B cell (primary cell): ENCODE measurements at regions not wholly inside any gene's neighbourhood (a gene's known extent, or its start where the extent isn't known, plus 50 kb on each side); places are given as distances from the start of the nearest gene placed in this dataset.

Source experiments
- ATAC-seq: fragments of 200-7000 bp; cut with Tn5 transposase; one replicate; pipeline ENCODE4 v1.10.0; 2021; ENCODE audit warnings: low read depth, mild to moderate bottlenecking, moderate number of reproducible peaks, moderate library complexity
- CTCF ChIA-PET: fragments of 350-600 bp; sonication (Branson Sonifier 250); formaldehyde crosslinking; loops from one replicate; lab custom pipeline; 2021; ENCODE audit warnings: antibody characterized with exemption, inconsistent platforms; lab: Charles Lee
- POLR2A ChIA-PET: fragments of 350-600 bp; sonication (Branson Sonifier 250); formaldehyde crosslinking; loops from one replicate; lab custom pipeline; 2021; ENCODE audit warnings: antibody characterized with exemption; lab: Charles Lee
- DNase-seq: peaks from one replicate; pipeline ENCODE4 v3.0.0; 2013
- H2AFZ ChIP-seq: 2 replicates; pipeline ENCODE4 v1.6.1; 2012; ENCODE audit warnings: mild to moderate bottlenecking, low read depth, low read length; ENCODE audit not compliant: insufficient read depth, poor library complexity, severe bottlenecking
- H3K27ac ChIP-seq, 2 donors: 1 replicate in 1 of 2; 2 replicates in 1 of 2; pipeline ENCODE4 v1.5.1; 2012 to 2013; ENCODE audit warnings: low read length in 2 of 2, mild to moderate bottlenecking in 2 of 2, moderate library complexity in 1 of 2
- H3K27me3 ChIP-seq, 4 experiments: fragments of 200-600 bp in 1 of 4; sonication (generic) in 1 of 4; replicated peaks in 1 of 4; 1 replicate in 2 of 4; 2 replicates in 2 of 4; pipeline versions ENCODE4 v1.6.1 to v1.7.0; 2013 to 2016; ENCODE audit warnings: low read length in 3 of 4, mild to moderate bottlenecking in 2 of 4, mixed read lengths in 1 of 4, moderate library complexity in 1 of 4; ENCODE audit not compliant: insufficient read depth in 4 of 4, control insufficient read depth in 3 of 4; ENCODE audit errors: control extremely low read depth in 1 of 4
- H3K36me3 ChIP-seq, 2 experiments: replicated peaks in 1 of 2; 1 replicate in 1 of 2; 2 replicates in 1 of 2; pipeline versions ENCODE4 v1.6.1 to v1.7.1; 2013; ENCODE audit warnings: low read length in 1 of 2; ENCODE audit not compliant: insufficient read depth in 2 of 2, control insufficient read depth in 1 of 2; ENCODE audit errors: control extremely low read depth in 1 of 2, extremely low read depth in 1 of 2
- H3K4me1 ChIP-seq, 2 donors: fragments of 200-600 bp in 1 of 2; sonication (generic) in 1 of 2; 1 replicate in 1 of 2; 2 replicates in 1 of 2; pipeline versions ENCODE4 v1.5.1 to v1.6.1; 2013 to 2017; ENCODE audit warnings: low read length in 2 of 2; ENCODE audit not compliant: control insufficient read depth in 2 of 2, insufficient read depth in 2 of 2
- H3K4me2 ChIP-seq: replicated peaks from 2 replicates; pipeline ENCODE3; 2012; ENCODE audit warnings: mild to moderate bottlenecking, low read depth, low read length; ENCODE audit not compliant: poor library complexity, severe bottlenecking
- H3K4me3 ChIP-seq, 5 experiments: fragments of 200-600 bp in 1 of 5; sonication (generic) in 1 of 5; 1 replicate in 3 of 5; 2 replicates in 2 of 5; pipeline versions ENCODE4 v1.5.1 to v1.7.0; 2011 to 2016; ENCODE audit warnings: low read length in 4 of 5, mild to moderate bottlenecking in 4 of 5, low read depth in 2 of 5, control low read depth in 1 of 5, moderate library complexity in 1 of 5; ENCODE audit not compliant: insufficient read depth in 1 of 5; ENCODE audit errors: control extremely low read depth in 1 of 5, extremely low read depth in 1 of 5
- H3K79me2 ChIP-seq: fragments of 200-600 bp; sonication (generic); one replicate; pipeline ENCODE4 v1.6.0; 2016; ENCODE audit warnings: low read length; ENCODE audit not compliant: control insufficient read depth, insufficient read depth
- H3K9ac ChIP-seq: fragments of 200-600 bp; sonication (generic); 2 replicates; pipeline ENCODE4 v1.6.1; 2017; ENCODE audit warnings: mild to moderate bottlenecking, low read length, moderate library complexity
- H3K9me3 ChIP-seq, 3 donors: one replicate each; pipeline versions ENCODE4 v1.6.1 to v1.7.1; 2013; ENCODE audit warnings: low read length in 2 of 3; ENCODE audit not compliant: control insufficient read depth in 2 of 3, insufficient read depth in 1 of 3; ENCODE audit errors: control extremely low read depth in 1 of 3
- H4K20me1 ChIP-seq: 2 replicates; pipeline ENCODE4 v1.6.0; 2012; ENCODE audit warnings: mild to moderate bottlenecking, low read length; ENCODE audit not compliant: insufficient read depth, control insufficient read depth, poor library complexity, severe bottlenecking
- H3K27ac Mint-ChIP-seq: one replicate; pipeline ENCODE4 v1.8.0; 2021; ENCODE audit warnings: mixed read lengths
- H3K27me3 Mint-ChIP-seq: one replicate; pipeline ENCODE4 v1.8.0; 2021; ENCODE audit warnings: mixed read lengths
- H3K4me1 Mint-ChIP-seq: one replicate; pipeline ENCODE4 v1.8.0; 2021; ENCODE audit warnings: mixed read lengths
- H3K4me3 Mint-ChIP-seq: one replicate; pipeline ENCODE4 v1.8.0; 2021; ENCODE audit warnings: mixed read lengths
- H3K9me3 Mint-ChIP-seq: one replicate; pipeline ENCODE4 v1.8.0; 2022; ENCODE audit warnings: mixed read lengths; ENCODE audit not compliant: insufficient read depth
- CTCF ChIP-seq: fragments of 200-600 bp; IDR thresholded peaks from one replicate; pipeline ENCODE4 v1.8.0; 2022; ENCODE audit warnings: antibody characterized with exemption, mild to moderate bottlenecking
- EZH2 ChIP-seq: IDR thresholded peaks from 2 replicates; pipeline ENCODE4 v1.6.1; 2012; ENCODE audit warnings: borderline replicate concordance, low read depth, mild to moderate bottlenecking, moderate library complexity, low read length; ENCODE audit not compliant: insufficient read depth, poor library complexity, severe bottlenecking
- WGBS: methylation state at CpG from one replicate; pipeline ENCODE4 v1.1.5; 2013; ENCODE audit warnings: missing lambda C conversion rate; ENCODE audit not compliant: insufficient coverage; 5-methylcytosine and 5-hydroxymethylcytosine counted together
- intact Hi-C: fragments of 100-400 bp; cut with micrococcal nuclease; formaldehyde crosslinking; loops from one replicate; pipeline ENCODE4 v1.10.0; 2022

- POLR2A ChIA-PET: no interaction called here
- Mint-ChIP-seq H3K9me3 (no peaks in the 10 kb centered on the region), H3K4me3 (no peak overlapping the region), H3K27me3 (peaks cover 42% of the 10 kb centered on the region), H3K27ac (no peak overlapping the region), H3K4me1 (no peaks in the 10 kb centered on the region)
- Histone ChIP-seq H3K9ac (no peak overlapping the region), H3K4me1 (no peaks in the 10 kb centered on the region), H3K9me3 (no peaks in the 10 kb centered on the region), H3K27ac (no peak overlapping the region), H3K27me3 (peaks cover 0 to 14% (median 8%) of the 10 kb centered on the region in 4 experiments), H3K79me2 (no peaks in the 10 kb centered on the region), H3K4me3 (no peak overlapping the region), H3K4me2 (no peak overlapping the region), H3K36me3 (no peaks in the 10 kb centered on the region), H4K20me1 (no peaks in the 10 kb centered on the region), H2AFZ (no peak overlapping the region)
- WGBS: 75% methylated on average over 2 of the region's 6 CpGs
- TF ChIP-seq CTCF: no peak
- TF ChIP-seq EZH2: no peak
- CTCF ChIA-PET: no interaction called here
- DNase-seq (no peak), ATAC-seq (no peak)
- intact Hi-C loops: no loop called here
Observed at GRCh38 chr7:121576148-121576917, 180.2 kb upstream of the FAM3C start.

- intact Hi-C loops: no loop called here
- Mint-ChIP-seq H3K27me3 (peaks cover 46% of the 10 kb centered on the region), H3K4me3 (no peak overlapping the region), H3K4me1 (no peaks in the 10 kb centered on the region), H3K9me3 (no peaks in the 10 kb centered on the region), H3K27ac (no peak overlapping the region)
- H3K9ac ChIP-seq: no peak overlapping the region
- ChIA-PET CTCF (no interaction called here), POLR2A (no interaction called here)
- H3K27me3 ChIP-seq: peaks cover 0 to 11% (median 8%) of the 10 kb centered on the region in 4 experiments
- DNase-seq: no peak
- H3K27ac ChIP-seq: no peak overlapping the region
- H3K4me2 ChIP-seq: no peak overlapping the region
- H3K4me3 ChIP-seq: no peak overlapping the region
- no peaks in the 10 kb centered on the region for H3K79me2 ChIP-seq
- ATAC-seq: no peak
- H3K4me1 ChIP-seq: no peaks in the 10 kb centered on the region
- TF ChIP-seq EZH2 (no peak), CTCF (no peak)
- no peaks in the 10 kb centered on the region for H3K36me3 ChIP-seq
- no peaks in the 10 kb centered on the region for H3K9me3 ChIP-seq
- H2AFZ ChIP-seq: no peak overlapping the region
- no peaks in the 10 kb centered on the region for H4K20me1 ChIP-seq
- no CpG with 5 or more reads among the region's 1 CpG for WGBS
Observed at GRCh38 chr7:121575194-121575765, 179.2 kb upstream of the FAM3C start.
